HG02678 (cell line): ENCODE measurements at regions not wholly inside any gene's neighbourhood (a gene's known extent, or its start where the extent isn't known, plus 50 kb on each side); places are given as distances from the start of the nearest gene placed in this dataset.

ENCODE experiments used
- ATAC-seq: cut with Tn5 transposase; IDR thresholded peaks from one replicate; pipeline ENCODE4 v1.9.1; 2021; ENCODE audit warnings: mild to moderate bottlenecking, moderate library complexity; ENCODE audit not compliant: unreplicated experiment

GRCh38 chr16:87132361-87133014 is 184.7 kb downstream of the C16orf95 start:
- no peak for ATAC-seq

- ATAC-seq: no peak
Measured at GRCh38 chr16:87133112-87133850, 183.9 kb downstream of the C16orf95 start.

DNA sequence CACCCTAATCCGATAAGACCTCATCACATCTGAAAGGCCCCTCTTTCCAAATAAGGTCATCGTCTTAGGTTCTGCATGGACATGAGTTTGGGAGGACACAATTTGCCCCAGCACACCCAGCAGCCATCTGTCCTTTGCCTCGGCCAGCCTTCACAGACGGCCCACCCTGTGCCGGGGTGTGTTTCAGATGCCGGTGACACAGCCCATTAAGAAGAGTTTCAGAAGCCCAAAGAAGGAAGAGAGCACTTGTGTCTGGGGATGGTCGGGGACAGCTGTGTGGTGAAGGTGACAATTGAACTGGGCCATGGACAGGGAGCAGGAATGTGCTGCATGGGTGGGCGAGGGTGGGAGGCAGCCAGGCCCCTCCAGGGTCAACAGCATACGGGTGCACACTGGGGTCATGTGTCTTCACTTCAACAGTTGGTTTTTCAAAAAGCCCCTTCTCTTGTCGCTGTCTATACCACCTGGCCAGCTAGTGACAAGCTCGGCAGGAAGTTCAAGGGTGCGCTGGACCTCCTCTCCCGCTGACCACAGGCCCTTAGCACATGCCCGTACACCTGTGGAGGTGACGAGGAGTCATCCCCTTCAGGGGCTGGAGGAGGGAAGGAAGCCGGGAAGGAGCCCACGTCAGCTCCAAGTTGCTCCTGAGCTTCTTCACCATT is 183.1 kb downstream of the C16orf95 start:
- no peak for ATAC-seq

DNA sequence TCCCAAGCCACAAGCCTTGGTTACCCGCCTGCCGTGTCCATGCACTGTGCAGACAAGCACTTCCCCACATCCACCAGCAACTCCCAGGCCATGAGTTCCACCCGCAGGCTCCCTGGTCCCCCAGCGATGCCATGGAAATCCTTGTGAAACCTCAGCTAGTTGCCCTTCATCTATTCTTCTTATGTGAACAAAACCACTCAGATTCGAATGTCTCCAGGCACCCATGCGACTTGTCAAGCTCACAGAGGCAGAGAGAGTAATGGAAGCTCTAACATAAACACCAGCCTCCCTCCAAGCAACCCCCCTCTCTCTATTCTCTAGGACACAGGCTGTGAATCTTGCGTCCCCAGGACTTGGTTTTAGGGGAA is 182.6 kb downstream of the C16orf95 start:
- no peak for ATAC-seq

- ATAC-seq: no peak
Measured at GRCh38 chr16:87135246-87136030, 181.8 kb downstream of the C16orf95 start.

- ATAC-seq: no peak
Measured at GRCh38 chr16:87138316-87138715, 178.9 kb downstream of the C16orf95 start.

DNA sequence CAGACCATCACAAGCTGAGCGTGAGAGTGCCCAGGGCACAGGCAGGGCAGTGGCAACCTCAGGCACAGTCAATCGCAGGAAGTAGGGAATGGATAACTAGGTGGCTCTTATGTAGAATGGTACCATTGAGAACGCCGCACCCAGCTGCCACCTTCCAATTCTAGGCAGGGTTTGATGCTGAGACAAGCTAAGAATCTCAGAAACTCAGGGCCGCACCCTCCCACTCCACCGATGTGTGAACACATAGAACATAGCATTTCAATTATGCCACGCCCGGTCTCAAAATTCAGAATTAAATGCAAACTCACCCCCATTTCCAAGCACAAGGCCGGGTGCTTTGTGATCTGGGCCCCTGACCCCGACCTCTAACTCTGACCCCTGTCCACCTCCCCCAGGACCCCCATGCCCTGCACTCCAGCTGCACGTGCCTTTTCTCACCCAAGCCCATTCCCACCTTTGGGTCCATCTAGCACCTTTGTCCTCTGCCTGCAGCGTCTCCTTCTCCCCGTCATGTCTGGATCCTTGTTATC is 178.4 kb downstream of the C16orf95 start:
- no peak for ATAC-seq

GRCh38 chr16:87140211-87141200 is 176.7 kb downstream of the C16orf95 start:
- no peak for ATAC-seq

DNA sequence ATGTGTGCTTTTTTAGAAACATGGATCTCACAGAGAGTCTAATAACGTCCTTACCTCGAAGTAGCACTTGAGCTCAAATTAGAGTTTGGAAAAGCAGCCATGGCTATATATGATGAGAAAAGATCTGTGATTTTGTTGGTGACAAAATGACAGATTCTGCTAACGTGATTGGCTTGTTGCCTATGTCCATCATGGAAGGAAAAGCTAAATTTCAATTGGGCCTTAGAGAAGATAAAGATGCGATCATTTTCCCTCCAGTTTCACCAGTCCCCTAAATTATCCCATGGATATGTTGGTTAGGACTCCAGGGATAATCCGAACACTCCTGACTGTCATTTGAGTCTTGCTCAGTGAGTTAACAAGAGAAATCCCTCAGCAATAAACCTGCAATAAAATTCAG is 175.8 kb downstream of the C16orf95 start:
- ATAC-seq: no peak

- no peak for ATAC-seq
Measured at GRCh38 chr16:87143661-87144121, 173.5 kb downstream of the C16orf95 start.

- no peak for ATAC-seq
Measured at GRCh38 chr16:87144232-87144631, 173.0 kb downstream of the C16orf95 start.

DNA sequence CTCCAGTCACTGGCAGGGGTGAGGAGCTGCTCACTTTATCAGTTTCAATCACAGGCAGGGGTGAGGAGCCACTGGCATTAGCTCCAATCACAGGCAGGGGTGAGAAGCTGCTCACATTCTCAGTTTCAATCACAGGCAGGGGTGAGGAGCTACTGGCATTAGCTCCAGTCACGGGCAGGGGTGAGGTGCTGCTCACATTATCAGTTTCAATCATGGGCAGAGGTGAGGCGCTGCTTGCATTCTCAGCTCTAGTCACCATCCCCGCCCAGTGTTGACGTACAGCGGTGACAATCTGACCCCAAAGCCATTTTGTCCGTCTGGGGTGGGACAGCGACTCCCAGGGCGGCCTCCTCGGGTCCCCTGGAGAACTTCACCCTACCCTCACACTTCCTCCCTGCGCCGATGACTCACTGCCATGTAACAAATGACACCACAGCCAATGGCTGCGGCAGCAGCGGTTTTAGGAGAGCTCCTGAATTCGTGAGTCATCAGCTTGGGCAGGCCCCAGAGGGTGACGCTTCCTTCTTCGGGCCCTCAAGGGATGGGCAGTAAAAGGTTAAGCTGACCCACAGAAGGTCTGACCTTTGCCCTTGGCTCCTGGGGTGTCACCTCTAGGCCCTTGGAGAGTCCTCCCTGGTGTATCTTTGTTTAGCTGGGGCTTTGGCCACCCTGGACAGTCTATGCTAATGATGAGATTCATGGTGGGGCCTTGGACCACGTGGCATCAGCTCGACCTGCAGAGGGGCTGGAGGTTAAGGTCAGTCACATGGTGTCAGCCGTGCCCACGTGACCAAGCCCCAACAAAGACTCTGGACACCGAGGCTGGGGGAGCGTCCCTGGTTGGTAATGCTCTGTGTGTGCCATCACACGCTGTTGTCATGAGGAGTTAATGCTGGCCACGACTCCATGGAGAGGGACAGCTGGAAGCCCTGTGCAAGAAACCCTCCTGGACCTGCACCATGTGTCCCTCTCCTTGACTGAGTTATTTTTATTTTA is 171.7 kb downstream of the C16orf95 start:
- no peak for ATAC-seq

- ATAC-seq: no peak
Measured at GRCh38 chr16:87146676-87147075, 170.5 kb downstream of the C16orf95 start.

GRCh38 chr16:87149051-87149450 is 168.1 kb downstream of the C16orf95 start:
- ATAC-seq: no peak

DNA sequence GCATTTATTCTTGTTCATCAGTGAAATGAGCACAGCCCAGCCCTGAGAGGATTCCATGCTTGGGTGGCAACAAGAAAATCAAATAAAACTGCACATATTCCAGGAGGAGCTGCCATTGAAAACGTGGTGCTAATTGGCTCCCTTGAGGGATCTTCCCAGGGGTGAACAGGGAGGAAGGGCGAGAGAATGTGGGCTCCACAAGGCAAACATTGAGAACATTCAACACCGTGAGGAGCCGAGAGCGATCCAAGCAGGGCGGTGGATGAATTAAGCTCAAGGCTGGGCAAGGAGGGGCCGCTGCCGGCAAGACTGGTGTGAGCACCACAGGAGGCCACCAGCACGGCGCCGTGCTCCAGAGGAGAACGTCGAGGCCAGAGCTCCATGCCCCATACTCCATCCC is 166.9 kb downstream of the C16orf95 start:
- ATAC-seq: no peak

- ATAC-seq: no peak
Measured at GRCh38 chr16:87150681-87151280, 166.4 kb downstream of the C16orf95 start.

GRCh38 chr16:87152221-87152755 is 164.9 kb downstream of the C16orf95 start:
- no peak for ATAC-seq

- ATAC-seq: no peak
Measured at GRCh38 chr16:87153326-87153725, 163.9 kb downstream of the C16orf95 start.
